WTC11 (cell line): ENCODE measurements at regions not wholly inside any gene's neighbourhood (a gene's known extent, or its start where the extent isn't known, plus 50 kb on each side); places are given as distances from the start of the nearest gene placed in this dataset.

ENCODE experiments used
- JUN ChIP-seq: sonication (generic); formaldehyde crosslinking; IDR thresholded peaks from 2 replicates; pipeline ENCODE4 v1.8.0; 2023; ENCODE audit warnings: mild to moderate bottlenecking, missing genetic modification reagents
- TP53 ChIP-seq: sonication (generic); formaldehyde crosslinking; IDR thresholded peaks from 2 replicates; pipeline ENCODE4 v1.8.1; 2023; ENCODE audit warnings: mild to moderate bottlenecking, missing genetic modification reagents
- TF ChIP-seq, protein P1 (sequence below): fragments of 200-600 bp; IDR thresholded peaks from 2 replicates; pipeline ENCODE4 v1.8.0; 2022; ENCODE audit warnings: antibody characterized with exemption

- TF ChIP-seq TP53 (CRISPR knock-in tag) (no peak), JUN (0 out of 2 replicates have a peak, but pooled peaks have one; percentile 47)
- TF ChIP-seq, protein P1, sequence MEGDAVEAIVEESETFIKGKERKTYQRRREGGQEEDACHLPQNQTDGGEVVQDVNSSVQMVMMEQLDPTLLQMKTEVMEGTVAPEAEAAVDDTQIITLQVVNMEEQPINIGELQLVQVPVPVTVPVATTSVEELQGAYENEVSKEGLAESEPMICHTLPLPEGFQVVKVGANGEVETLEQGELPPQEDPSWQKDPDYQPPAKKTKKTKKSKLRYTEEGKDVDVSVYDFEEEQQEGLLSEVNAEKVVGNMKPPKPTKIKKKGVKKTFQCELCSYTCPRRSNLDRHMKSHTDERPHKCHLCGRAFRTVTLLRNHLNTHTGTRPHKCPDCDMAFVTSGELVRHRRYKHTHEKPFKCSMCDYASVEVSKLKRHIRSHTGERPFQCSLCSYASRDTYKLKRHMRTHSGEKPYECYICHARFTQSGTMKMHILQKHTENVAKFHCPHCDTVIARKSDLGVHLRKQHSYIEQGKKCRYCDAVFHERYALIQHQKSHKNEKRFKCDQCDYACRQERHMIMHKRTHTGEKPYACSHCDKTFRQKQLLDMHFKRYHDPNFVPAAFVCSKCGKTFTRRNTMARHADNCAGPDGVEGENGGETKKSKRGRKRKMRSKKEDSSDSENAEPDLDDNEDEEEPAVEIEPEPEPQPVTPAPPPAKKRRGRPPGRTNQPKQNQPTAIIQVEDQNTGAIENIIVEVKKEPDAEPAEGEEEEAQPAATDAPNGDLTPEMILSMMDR = no peak
Measured at GRCh38 chr7:140230516-140230860, 53.7 kb upstream of the KDM7A start.
